Natural killer cell (primary cell): ENCODE measurements at regions not wholly inside any gene's neighbourhood (a gene's known extent, or its start where the extent isn't known, plus 50 kb on each side); places are given as distances from the start of the nearest gene placed in this dataset.
"Not testable (repeated sequence)": the region's sequence is repeated elsewhere in the genome, so short reads cannot be mapped to it uniquely, and the experiment has no call there.

Source experiments
- ATAC-seq, 3 donors: fragments of 150-1000 bp in 2 of 3; fragments of 200-7000 bp in 1 of 3; cut with Tn5 transposase; 1 replicate in 1 of 3; 2 replicates in 2 of 3; pipeline ENCODE4 v1.10.0; 2021; ENCODE audit warnings: mild to moderate bottlenecking in 2 of 3, moderate library complexity in 2 of 3
- DNase-seq, 2 donors: peaks; one replicate each; pipeline versions ENCODE4 v3.0.0 to v3.0.0-alpha.2; 2013 to 2021; ENCODE audit warnings: mixed read lengths in 1 of 2
- H3K27ac ChIP-seq: one replicate; pipeline ENCODE4 v1.5.1; 2013; ENCODE audit warnings: mild to moderate bottlenecking, low read length
- H3K27me3 ChIP-seq: one replicate; pipeline ENCODE4 v1.6.1; 2013; ENCODE audit warnings: low read length; ENCODE audit not compliant: control insufficient read depth, insufficient read depth
- H3K36me3 ChIP-seq: one replicate; pipeline ENCODE4 v1.6.1; 2013; ENCODE audit warnings: low read length; ENCODE audit not compliant: control insufficient read depth, insufficient read depth
- H3K4me1 ChIP-seq: one replicate; pipeline ENCODE4 v1.6.1; 2013; ENCODE audit warnings: low read length; ENCODE audit not compliant: control insufficient read depth, insufficient read depth
- H3K4me3 ChIP-seq: one replicate; pipeline ENCODE4 v1.5.1; 2013; ENCODE audit warnings: low read length
- H3K9me3 ChIP-seq: one replicate; pipeline ENCODE4 v1.6.1; 2013; ENCODE audit warnings: low read length; ENCODE audit not compliant: control insufficient read depth, insufficient read depth
- H3K27ac Mint-ChIP-seq, 2 donors: one replicate each; pipeline ENCODE4 v1.8.0; 2022; ENCODE audit warnings: mild to moderate bottlenecking in 2 of 2, mixed read lengths in 2 of 2, moderate library complexity in 1 of 2
- H3K27me3 Mint-ChIP-seq, 2 donors: one replicate each; pipeline ENCODE4 v1.8.0; 2022; ENCODE audit warnings: low read depth in 2 of 2, mixed read lengths in 2 of 2
- H3K36me3 Mint-ChIP-seq: one replicate; pipeline ENCODE4 v1.8.0; 2022; ENCODE audit warnings: mixed read lengths
- H3K4me1 Mint-ChIP-seq, 2 donors: one replicate each; pipeline ENCODE4 v1.8.0; 2022; ENCODE audit warnings: mixed read lengths in 2 of 2
- H3K4me3 Mint-ChIP-seq: one replicate; pipeline ENCODE4 v1.8.0; 2022; ENCODE audit warnings: mild to moderate bottlenecking, moderate library complexity, mixed read lengths
- H3K9me3 Mint-ChIP-seq, 2 donors: one replicate each; pipeline ENCODE4 v1.8.0; 2022; ENCODE audit warnings: mixed read lengths in 2 of 2
- WGBS: methylation state at CpG from one replicate; pipeline ENCODE4 v1.1.7; 2013; ENCODE audit warnings: missing lambda C conversion rate; ENCODE audit not compliant: insufficient coverage; 5-methylcytosine and 5-hydroxymethylcytosine counted together
- intact Hi-C: fragments of 100-400 bp; cut with micrococcal nuclease; formaldehyde crosslinking; loops from one replicate; pipeline ENCODE4 v1.14.2; 2022
- TF ChIP-seq, protein P1 (sequence below): fragments of 200-600 bp; IDR thresholded peaks from one replicate; pipeline ENCODE4 v1.8.0; 2022; ENCODE audit warnings: antibody characterized with exemption

DNA sequence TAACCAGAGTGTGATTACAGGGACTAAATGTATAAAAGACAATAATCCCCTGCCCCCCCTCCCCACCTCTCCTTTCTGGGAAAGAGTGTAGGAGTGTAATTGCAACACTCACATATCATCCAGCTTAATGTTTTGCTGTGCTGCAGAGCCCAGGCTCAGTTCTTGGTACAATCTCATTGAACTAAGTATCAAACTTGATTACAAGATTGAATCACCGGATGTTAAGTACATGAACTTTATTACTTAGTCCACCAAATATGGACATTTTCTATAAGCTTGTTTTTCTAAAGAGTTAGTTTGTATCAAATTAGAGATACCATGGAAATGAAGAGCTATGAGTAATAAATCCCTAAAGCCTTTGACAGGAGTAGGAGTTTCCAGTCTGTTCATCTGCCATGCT, 559.1 kb downstream of the ZNF674 start:
- no peak for DNase-seq
- H3K9me3 ChIP-seq, result no peaks in the 10 kb centered on the region
- Mint-ChIP-seq H3K4me3 (no peak overlapping the region), H3K4me1 (no peaks in the 10 kb centered on the region), H3K36me3 (no peaks in the 10 kb centered on the region), H3K27ac (no peak overlapping the region), H3K27me3 (peaks cover 0 to 24% of the 10 kb centered on the region in 2 donors), H3K9me3 (no peaks in the 10 kb centered on the region)
- intact Hi-C loops, result no loop called here
- no peaks in the 10 kb centered on the region for H3K4me1 ChIP-seq
- no peaks in the 10 kb centered on the region for H3K36me3 ChIP-seq
- WGBS, result no CpG with 5 or more reads among the region's 1 CpG
- TF ChIP-seq, protein P1, sequence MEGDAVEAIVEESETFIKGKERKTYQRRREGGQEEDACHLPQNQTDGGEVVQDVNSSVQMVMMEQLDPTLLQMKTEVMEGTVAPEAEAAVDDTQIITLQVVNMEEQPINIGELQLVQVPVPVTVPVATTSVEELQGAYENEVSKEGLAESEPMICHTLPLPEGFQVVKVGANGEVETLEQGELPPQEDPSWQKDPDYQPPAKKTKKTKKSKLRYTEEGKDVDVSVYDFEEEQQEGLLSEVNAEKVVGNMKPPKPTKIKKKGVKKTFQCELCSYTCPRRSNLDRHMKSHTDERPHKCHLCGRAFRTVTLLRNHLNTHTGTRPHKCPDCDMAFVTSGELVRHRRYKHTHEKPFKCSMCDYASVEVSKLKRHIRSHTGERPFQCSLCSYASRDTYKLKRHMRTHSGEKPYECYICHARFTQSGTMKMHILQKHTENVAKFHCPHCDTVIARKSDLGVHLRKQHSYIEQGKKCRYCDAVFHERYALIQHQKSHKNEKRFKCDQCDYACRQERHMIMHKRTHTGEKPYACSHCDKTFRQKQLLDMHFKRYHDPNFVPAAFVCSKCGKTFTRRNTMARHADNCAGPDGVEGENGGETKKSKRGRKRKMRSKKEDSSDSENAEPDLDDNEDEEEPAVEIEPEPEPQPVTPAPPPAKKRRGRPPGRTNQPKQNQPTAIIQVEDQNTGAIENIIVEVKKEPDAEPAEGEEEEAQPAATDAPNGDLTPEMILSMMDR, result no peak
- no peak overlapping the region for H3K4me3 ChIP-seq
- H3K27ac ChIP-seq, result no peak overlapping the region
- no peaks in the 10 kb centered on the region for H3K27me3 ChIP-seq
- no peak for ATAC-seq

DNA sequence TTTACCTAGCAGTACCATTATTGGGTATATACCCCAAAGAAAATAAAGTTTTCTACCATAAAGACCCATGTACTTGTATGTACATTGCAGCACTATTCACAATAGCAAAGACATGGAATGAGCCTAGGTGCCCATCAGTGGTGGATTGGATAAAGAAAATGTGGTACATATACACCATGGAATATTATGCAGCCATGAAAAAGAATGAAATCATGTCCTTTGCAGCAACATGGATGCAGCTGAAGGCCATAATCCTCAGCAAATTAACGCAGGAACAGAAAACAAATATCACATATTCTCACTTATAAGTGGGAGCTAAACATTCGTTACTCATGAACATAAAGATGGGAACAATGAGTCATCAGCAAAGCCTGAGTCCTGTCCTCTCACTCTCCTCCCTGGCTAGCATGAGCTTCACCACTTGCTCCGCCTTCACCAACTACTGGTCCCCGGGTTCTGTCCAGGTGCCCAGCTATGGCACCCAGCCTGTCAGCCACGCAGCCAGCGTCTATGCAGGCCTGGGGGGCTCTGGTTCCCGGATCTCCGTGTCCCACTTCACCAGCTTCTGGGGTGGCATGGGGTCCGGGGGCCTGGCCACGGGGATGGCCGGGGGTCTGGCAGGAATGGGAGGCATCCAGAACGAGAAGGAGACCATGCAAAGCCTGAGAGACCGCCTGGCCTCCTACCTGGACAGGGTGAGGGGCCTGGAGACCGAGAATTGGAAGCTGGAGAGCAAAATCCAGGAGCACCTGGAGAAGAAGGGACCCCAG, 562.1 kb downstream of the ZNF674 start:
- H3K36me3 ChIP-seq, intact Hi-C loops, H3K27me3 ChIP-seq, H3K27ac Mint-ChIP-seq, H3K9me3 ChIP-seq, H3K9me3 Mint-ChIP-seq, H3K36me3 Mint-ChIP-seq, DNase-seq, H3K4me1 Mint-ChIP-seq, H3K4me1 ChIP-seq, H3K27ac ChIP-seq, H3K27me3 Mint-ChIP-seq, H3K4me3 ChIP-seq, H3K4me3 Mint-ChIP-seq, ATAC-seq: not testable (repeated sequence)
- WGBS, result 93% methylated on average over 14 of the region's 14 CpGs

DNA sequence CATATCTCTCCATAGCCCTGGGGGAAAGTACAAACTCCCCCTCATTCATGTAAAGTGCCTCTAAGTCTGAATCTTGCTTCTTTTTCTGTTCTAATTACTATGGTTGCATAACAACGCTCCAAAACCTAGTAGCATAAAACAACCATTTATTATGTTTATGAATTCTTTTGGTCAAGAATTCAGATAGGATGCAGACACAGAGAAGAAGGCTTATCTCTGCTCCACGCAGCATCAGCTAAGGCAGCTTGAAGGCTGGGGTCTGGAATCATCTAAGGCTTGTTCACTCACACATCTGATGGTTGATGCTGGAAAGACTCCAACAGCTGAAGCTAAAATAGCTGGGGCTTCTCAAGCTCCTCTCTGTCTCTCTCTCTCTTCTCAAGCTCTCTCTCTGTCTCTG, 564.5 kb downstream of the ZNF674 start:
- Mint-ChIP-seq H3K9me3 (no peaks in the 10 kb centered on the region), H3K36me3 (no peaks in the 10 kb centered on the region), H3K4me3 (no peak overlapping the region), H3K4me1 (no peaks in the 10 kb centered on the region), H3K27ac (no peak overlapping the region), H3K27me3 (peaks cover 2 to 8% of the 10 kb centered on the region in 2 donors)
- 80% methylated on average over 1 of the region's 2 CpGs for WGBS
- no peaks in the 10 kb centered on the region for H3K27me3 ChIP-seq
- H3K36me3 ChIP-seq, result no peaks in the 10 kb centered on the region
- H3K4me3 ChIP-seq, result no peak overlapping the region
- DNase-seq (no peak), ATAC-seq (no peak)
- intact Hi-C loops, result no loop called here
- TF ChIP-seq, protein P1, result no peak
- no peaks in the 10 kb centered on the region for H3K9me3 ChIP-seq
- no peaks in the 10 kb centered on the region for H3K4me1 ChIP-seq
- H3K27ac ChIP-seq, result no peak overlapping the region

DNA sequence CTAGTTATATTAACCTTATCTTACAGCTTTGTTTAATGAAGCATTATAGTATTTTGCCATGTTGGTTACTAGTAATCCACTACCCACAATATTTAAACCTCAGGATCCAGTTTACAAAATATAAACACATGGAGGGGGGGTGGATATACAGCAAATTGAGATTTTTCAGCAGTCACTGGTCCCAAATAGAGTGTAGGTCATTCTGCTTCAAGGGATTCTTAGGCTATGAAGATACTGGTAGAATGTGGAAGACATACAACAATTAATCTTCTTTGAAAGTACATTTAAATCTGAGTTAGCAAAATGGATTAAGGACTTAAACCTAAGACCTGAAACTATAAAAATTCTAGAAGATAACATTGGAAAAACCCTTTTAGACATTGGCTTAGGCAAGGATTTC, 569.6 kb downstream of the ZNF674 start:
- TF ChIP-seq, protein P1, result no peak
- no peak overlapping the region for H3K27ac Mint-ChIP-seq
- Histone ChIP-seq H3K36me3 (no peaks in the 10 kb centered on the region), H3K27me3 (no peaks in the 10 kb centered on the region), H3K27ac (no peak overlapping the region), H3K4me1 (no peaks in the 10 kb centered on the region), H3K9me3 (no peaks in the 10 kb centered on the region), H3K4me3 (no peak overlapping the region)
- H3K4me1 Mint-ChIP-seq, result no peaks in the 10 kb centered on the region
- H3K36me3 Mint-ChIP-seq, result no peaks in the 10 kb centered on the region
- intact Hi-C loops, result no loop called here
- DNase-seq (no peak), ATAC-seq (no peak)
- peaks cover 2 to 10% of the 10 kb centered on the region in 2 donors for H3K27me3 Mint-ChIP-seq
- H3K4me3 Mint-ChIP-seq, result no peak overlapping the region
- no peaks in the 10 kb centered on the region for H3K9me3 Mint-ChIP-seq
